Endothelial cell of umbilical vein (primary cell): ENCODE measurements at regions not wholly inside any gene's neighbourhood (a gene's known extent, or its start where the extent isn't known, plus 50 kb on each side); places are given as distances from the start of the nearest gene placed in this dataset.

Experiments used
- CTCF ChIP-seq, 2 donors: IDR thresholded peaks; 1 replicate in 1 of 2; 2 replicates in 1 of 2; pipeline ENCODE4 v1.5.1; 2011; ENCODE audit warnings: low read length in 2 of 2, mild to moderate bottlenecking in 2 of 2, moderate library complexity in 2 of 2, control low read depth in 1 of 2, inconsistent platforms in 1 of 2, low read depth in 1 of 2; ENCODE audit not compliant: insufficient read depth in 1 of 2; ENCODE audit errors: extremely low read depth in 1 of 2
- EZH2 ChIP-seq: IDR thresholded peaks from 2 replicates; pipeline ENCODE4 v1.6.1; 2012; ENCODE audit warnings: borderline replicate concordance, low read depth, mild to moderate bottlenecking, moderate library complexity, low read length, inconsistent platforms; ENCODE audit not compliant: severe bottlenecking
- MAX ChIP-seq: IDR thresholded peaks from 2 replicates; pipeline ENCODE4 v1.6.1; 2011; ENCODE audit not compliant: insufficient read depth, insufficient read length
- MYC ChIP-seq: IDR thresholded peaks from one replicate; pipeline ENCODE4 v1.6.1; 2011; ENCODE audit warnings: mild to moderate bottlenecking, low read depth, low read length
- POLR2A ChIP-seq: IDR thresholded peaks from 2 replicates; pipeline ENCODE4 v1.6.1; 2012; ENCODE audit warnings: low read depth, mild to moderate bottlenecking, control low read depth, low read length

- TF ChIP-seq MYC (no peak), EZH2 (no peak), CTCF (IDR thresholded peaks at IDR 0.05; ENCODE audit: extremely low read depth in 1 of 2, insufficient read depth in 1 of 2, low read depth in 1 of 2, low read length in 2 of 2) (no peak), MAX (no peak), POLR2A (no peak)
Measured at GRCh38 chr15:35867356-35867755, 321.4 kb upstream of the DPH6 start.
